K562 (cell line): ENCODE measurements at regions not wholly inside any gene's neighbourhood (a gene's known extent, or its start where the extent isn't known, plus 50 kb on each side); places are given as distances from the start of the nearest gene placed in this dataset.

Source experiments
- ATAC-seq: fragments of 200-7000 bp; cut with Tn5 transposase; 3 replicates; pipeline ENCODE4 v1.9.1; 2020; ENCODE audit warnings: moderate library complexity
- BruUV-seq: library from RNA; stranded (reverse); fragments of 400-500 nt; replicated peaks from 2 replicates; lab custom pipeline; 2021; lab: Mats Ljungman, UMichigan
- CTCF ChIA-PET: fragments of 300-600 bp; formaldehyde crosslinking; extraction: SDS; loops from one replicate; lab custom pipeline; 2021; ENCODE audit warnings: low intra/inter-chr PET ratio; lab: Yijun Ruan, JAX
- POLR2A ChIA-PET: fragments of 300-600, 350-650 bp; sonication (Branson Sonifier 250); formaldehyde crosslinking; extraction: SDS; loops from one replicate; lab custom pipeline; 2021; ENCODE audit warnings: antibody characterized with exemption, inconsistent platforms; lab: Yijun Ruan, JAX
- DNase-seq, 4 experiments: peaks; one replicate each; pipeline versions ENCODE4 v3.0.0 to v3.0.0-alpha.2; 2011 to 2018; ENCODE audit warnings: low spot score in 3 of 4, mixed read lengths in 3 of 4; ENCODE audit errors: extremely low read depth in 1 of 4
- FAIRE-seq: peaks from 2 replicates; lab custom pipeline; 2011; peaks lifted over from hg19 to GRCh38; lab: Jason Lieb, UNC
- H2AFZ ChIP-seq: 2 replicates; pipeline ENCODE4 v1.6.0; 2011; ENCODE audit warnings: low read depth, low read length, control low read depth, inconsistent platforms
- H3K27ac ChIP-seq: fragments of 200-600 bp; 3 replicates; pipeline ENCODE4 v1.8.0; 2011; ENCODE audit warnings: low read depth, mild to moderate bottlenecking, control low read depth, inconsistent platforms, low read length, moderate library complexity, mixed read lengths; ENCODE audit errors: extremely low read depth
- H3K27me3 ChIP-seq, 2 experiments: fragments of 300-600 bp in 1 of 2; 2 replicates in 1 of 2; 3 replicates in 1 of 2; pipeline versions ENCODE4 v1.6.0 to v1.8.0; 2011; ENCODE audit warnings: inconsistent platforms in 2 of 2, low read length in 2 of 2, mild to moderate bottlenecking in 1 of 2, mixed read lengths in 1 of 2, moderate library complexity in 1 of 2; ENCODE audit not compliant: control insufficient read depth in 2 of 2, insufficient read depth in 2 of 2
- H3K36me3 ChIP-seq: fragments of 300-600 bp; 3 replicates; pipeline ENCODE4 v1.8.0; 2011; ENCODE audit warnings: mild to moderate bottlenecking, low read length, inconsistent platforms; ENCODE audit not compliant: control insufficient read depth, insufficient read depth
- H3K4me1 ChIP-seq, 2 experiments: fragments of 200-600 bp in 1 of 2; replicated peaks in 1 of 2; 2 replicates in 1 of 2; 3 replicates in 1 of 2; pipeline versions ENCODE4 v1.5.1 to v1.8.0; 2011; ENCODE audit warnings: inconsistent platforms in 2 of 2, low read length in 2 of 2, mild to moderate bottlenecking in 1 of 2, mixed read lengths in 1 of 2, moderate library complexity in 1 of 2; ENCODE audit not compliant: control insufficient read depth in 2 of 2, insufficient read depth in 2 of 2
- H3K4me2 ChIP-seq: 2 replicates; pipeline ENCODE4 v1.6.1; 2011; ENCODE audit warnings: low read length, control low read depth, inconsistent platforms, mixed read lengths; ENCODE audit not compliant: insufficient read depth
- H3K4me3 ChIP-seq: fragments of 200-600 bp; sonication (generic), shearing (Covaris generic); 2 replicates; pipeline ENCODE4 v1.5.1; 2016; ENCODE audit warnings: control low read depth, inconsistent platforms
- H3K79me2 ChIP-seq: fragments of 200-600 bp; 3 replicates; pipeline ENCODE4 v1.8.0; 2011; ENCODE audit warnings: low read length, inconsistent platforms; ENCODE audit not compliant: control insufficient read depth, insufficient read depth
- H3K9ac ChIP-seq, 2 experiments: 2 replicates each; pipeline versions ENCODE4 v1.6.0 to v1.6.1; 2011; ENCODE audit warnings: low read depth in 2 of 2, low read length in 2 of 2, control low read depth in 1 of 2, inconsistent platforms in 1 of 2, mild to moderate bottlenecking in 1 of 2, mixed read lengths in 1 of 2; ENCODE audit not compliant: insufficient read depth in 1 of 2
- H3K9me1 ChIP-seq: one replicate; pipeline ENCODE4 v1.6.0; 2011; ENCODE audit warnings: inconsistent platforms, mild to moderate bottlenecking, low read length, moderate library complexity; ENCODE audit not compliant: control insufficient read depth, insufficient read depth
- H3K9me3 ChIP-seq: replicated peaks from 2 replicates; pipeline ENCODE4 v1.5.1; 2011; ENCODE audit warnings: low read depth, low read length, inconsistent platforms; ENCODE audit not compliant: control insufficient read depth, insufficient read depth
- H4K20me1 ChIP-seq: replicated peaks from 2 replicates; pipeline ENCODE4 v1.6.1; 2011; ENCODE audit warnings: low read length, inconsistent platforms, mixed read lengths; ENCODE audit not compliant: control insufficient read depth, insufficient read depth
- KDM2B ChIP-seq: fragments of 250-450 bp; sonication (Bioruptor Pico); IDR thresholded peaks from 2 replicates; pipeline ENCODE4 v1.8.0; 2021; ENCODE audit warnings: mild to moderate bottlenecking, moderate library complexity
- PKNOX1 ChIP-seq: fragments of 450-650 bp; IDR thresholded peaks from 2 replicates; pipeline ENCODE4 v1.6.1; 2016
- THRA ChIP-seq: fragments of 450-650 bp; IDR thresholded peaks from 2 replicates; pipeline ENCODE4 v1.6.1; 2017; ENCODE audit warnings: mild to moderate bottlenecking, moderate library complexity
- WGBS: fragments of 100-300 bp; shearing (Covaris generic); methylation state at CpG from one replicate; pipeline ENCODE4 v1.1.6; 2016; ENCODE audit warnings: low coverage, mixed read lengths; ENCODE audit not compliant: insufficient coverage; ENCODE audit errors: missing lambda C conversion rate; 5-methylcytosine and 5-hydroxymethylcytosine counted together
- in situ Hi-C: fragments of 300-500 bp; cut with MboI; formaldehyde crosslinking; loops from 4 replicates; pipeline ENCODE4 v1.15.0; 2018; ENCODE audit warnings: inconsistent platforms, mixed read lengths
- intact Hi-C: fragments of 100-400 bp; cut with micrococcal nuclease; formaldehyde crosslinking; loops from 2 replicates; pipeline ENCODE4 v1.14.2; 2022

- DNase-seq (no peak), FAIRE-seq (no peak), ATAC-seq (no peak)
- BruUV-seq: no TSS peak
- H3K36me3 ChIP-seq: no peaks in the 10 kb centered on the region
- no peak overlapping the region for H3K9ac ChIP-seq
- intact Hi-C loops (no loop called here), in situ Hi-C loops (no loop called here)
- no peak overlapping the region for H3K27ac ChIP-seq
- H4K20me1 ChIP-seq: peaks cover 6% of the 10 kb centered on the region; the same call in 1 of the 2 replicates
- WGBS: 0% methylated on average over 5 of the region's 5 CpGs
- H3K9me1 ChIP-seq: no peaks in the 10 kb centered on the region
- POLR2A ChIA-PET: interaction anchor here (0.7 kb wide), 1 partner anchor 187 kb away, joined by 3 read pairs; no protein-coding TSS in a partner anchor
- CTCF ChIA-PET: no interaction called here
- H3K79me2 ChIP-seq: no peaks in the 10 kb centered on the region
- peaks cover 17 to 58% of the 10 kb centered on the region in 2 experiments; a peak in 4 of 5 replicates for H3K27me3 ChIP-seq
- H3K4me2 ChIP-seq: no peak overlapping the region
- no peak for TF ChIP-seq KDM2B (CRISPR knock-in tag)
- no peak for TF ChIP-seq THRA
- 0 out of 2 replicates have a peak, but pooled peaks have one; percentile 29 for TF ChIP-seq PKNOX1
- H2AFZ ChIP-seq: no peak overlapping the region
- no peak overlapping the region for H3K4me3 ChIP-seq
- H3K4me1 ChIP-seq: peaks cover 4 to 12% of the 10 kb centered on the region in 2 experiments; a peak in 3 of 5 replicates
- H3K9me3 ChIP-seq: no peaks in the 10 kb centered on the region
Observed at GRCh38 chr17:79468183-79468944, 142.5 kb downstream of the RBFOX3 start.
